NCI-H1694 (cell line): ENCODE measurements at regions not wholly inside any gene's neighbourhood (a gene's known extent, or its start where the extent isn't known, plus 50 kb on each side); places are given as distances from the start of the nearest gene placed in this dataset.

Source experiments
- DNase-seq: peaks from one replicate; lab custom pipeline; 2025; lab: John Stamatoyannopoulos, UW

- DNase-seq = no peak
These were observed 248.6 kb upstream of the DAPK1 start for GRCh38 chr9:87249029-87249428.

DNA sequence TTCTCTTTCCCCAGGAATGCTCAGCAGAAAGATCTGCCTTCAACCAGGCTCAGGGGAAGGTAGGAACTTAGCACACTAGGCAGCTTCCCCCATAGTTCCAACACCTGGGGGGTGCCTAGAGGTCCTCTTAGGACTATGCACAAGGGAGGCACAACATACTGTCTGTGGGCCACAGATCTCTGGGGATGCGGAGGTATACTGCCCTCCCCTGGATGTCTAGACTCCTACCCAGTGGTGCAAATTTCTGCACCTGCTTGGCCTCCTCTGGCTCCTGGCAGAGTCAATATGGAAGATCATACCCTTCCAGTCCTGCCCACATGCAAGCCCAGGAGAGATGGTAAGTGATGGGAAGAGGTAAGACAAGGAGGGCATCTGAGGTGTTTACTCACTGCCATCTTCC is 247.5 kb upstream of the DAPK1 start:
- no peak for DNase-seq

GRCh38 chr9:87255431-87256155 is 242.1 kb upstream of the DAPK1 start:
- no peak for DNase-seq

DNA sequence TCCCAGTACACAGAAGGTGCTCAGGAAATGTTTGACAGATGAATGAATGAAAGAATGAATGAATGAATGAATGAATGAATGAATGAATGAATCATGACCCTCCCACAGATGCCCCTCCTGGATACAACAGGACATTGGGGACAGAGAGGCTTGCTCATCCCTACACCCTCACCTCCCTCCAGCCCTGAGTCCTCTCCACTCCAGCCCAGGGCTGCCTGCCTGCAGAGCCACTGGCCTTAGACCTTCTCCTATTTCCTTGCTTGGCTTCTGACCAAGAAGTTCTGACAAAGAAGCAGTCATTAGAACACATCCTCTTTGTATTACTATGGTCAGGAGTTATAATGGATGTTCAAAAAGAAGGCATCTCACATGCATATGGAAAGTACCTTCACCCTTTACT is 240.7 kb upstream of the DAPK1 start:
- no peak for DNase-seq

DNA sequence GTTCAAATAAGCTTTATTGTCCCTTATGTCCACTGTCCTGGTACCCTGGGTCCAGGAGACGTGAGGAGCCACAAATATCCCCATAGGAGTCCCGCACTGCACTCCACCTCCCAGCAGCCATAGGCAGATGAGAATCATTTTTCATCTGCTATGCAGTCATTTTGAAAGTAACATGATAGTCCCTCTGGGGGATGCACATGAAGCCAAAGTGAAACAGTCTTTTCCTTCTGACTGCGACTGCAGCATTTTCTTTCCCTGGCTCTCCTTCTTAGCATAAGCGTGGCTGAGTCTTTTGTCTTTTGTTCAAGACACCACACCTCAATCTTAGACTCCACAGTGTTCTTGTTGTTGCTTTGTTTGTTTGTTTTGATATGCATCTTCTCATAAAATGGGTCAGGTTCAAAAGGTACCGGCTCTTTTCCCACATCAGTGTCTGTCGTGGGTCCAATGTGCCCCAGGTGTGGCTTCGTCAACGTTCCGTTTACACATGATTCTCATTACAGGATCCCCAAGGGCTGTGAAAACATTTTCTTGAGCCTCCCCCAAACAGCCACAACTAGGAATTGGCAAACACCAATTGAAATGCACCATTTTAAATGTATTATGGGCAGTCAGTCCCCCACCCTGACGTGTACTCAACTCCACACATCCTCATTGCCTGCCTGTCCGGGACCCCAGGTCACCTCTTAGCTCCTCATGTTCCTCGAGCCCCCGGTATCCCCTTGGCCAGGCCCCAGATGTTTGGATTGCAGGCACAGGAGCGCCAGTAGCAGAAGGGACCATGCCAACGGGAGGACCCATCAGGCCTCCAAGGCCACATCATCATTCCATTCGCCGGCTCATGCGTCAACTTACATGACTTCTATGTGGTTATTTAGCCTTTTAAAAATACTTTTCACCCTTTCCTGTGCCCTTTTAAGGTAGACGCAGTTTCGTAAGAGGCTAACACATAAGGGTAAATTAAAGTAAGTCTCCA is 237.8 kb upstream of the DAPK1 start:
- DNase-seq = no peak

DNA sequence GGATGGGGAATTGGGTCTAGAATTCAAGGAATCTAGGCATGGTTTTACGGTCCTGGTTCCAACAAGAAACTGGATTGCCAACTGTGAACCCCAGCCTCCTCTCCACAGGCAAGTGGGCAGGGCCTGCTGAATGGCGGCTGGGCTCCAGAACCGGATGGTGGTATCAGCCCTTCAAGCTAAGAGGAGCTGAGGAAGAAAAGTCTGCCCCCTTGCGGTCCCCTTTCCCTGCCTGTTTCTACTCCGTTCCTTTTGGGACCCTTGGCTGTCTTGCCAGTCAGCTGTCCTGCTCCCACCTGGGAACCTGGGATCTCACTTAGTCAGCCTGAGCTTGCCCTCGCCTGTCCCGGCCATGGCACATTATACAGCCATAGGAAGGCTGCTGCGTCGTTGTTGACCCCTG is 234.4 kb upstream of the DAPK1 start:
- DNase-seq = no peak

DNA sequence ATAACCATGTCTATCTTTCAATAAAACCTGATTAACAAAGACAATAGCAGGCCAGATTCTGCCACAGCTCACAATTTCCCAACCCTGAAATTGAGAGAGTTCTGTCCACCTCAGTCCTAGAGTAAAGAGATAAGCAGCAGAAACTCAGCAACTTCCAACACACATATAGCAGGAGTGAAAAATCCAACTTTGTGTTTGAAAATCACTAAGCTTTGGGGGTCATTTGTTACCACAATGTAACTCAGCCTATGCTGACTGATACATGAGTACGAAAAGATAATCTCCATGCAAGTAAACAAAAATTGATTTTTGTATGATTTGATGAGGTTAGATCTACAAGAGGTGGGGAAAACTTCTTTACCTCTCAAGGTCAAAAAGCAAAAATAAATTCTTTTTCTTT is 231.0 kb upstream of the DAPK1 start:
- no peak for DNase-seq

- DNase-seq = no peak
These were observed 230.2 kb upstream of the DAPK1 start for GRCh38 chr9:87267251-87268070.

- DNase-seq = no peak
These were observed 228.1 kb upstream of the DAPK1 start for GRCh38 chr9:87269296-87270176.

DNA sequence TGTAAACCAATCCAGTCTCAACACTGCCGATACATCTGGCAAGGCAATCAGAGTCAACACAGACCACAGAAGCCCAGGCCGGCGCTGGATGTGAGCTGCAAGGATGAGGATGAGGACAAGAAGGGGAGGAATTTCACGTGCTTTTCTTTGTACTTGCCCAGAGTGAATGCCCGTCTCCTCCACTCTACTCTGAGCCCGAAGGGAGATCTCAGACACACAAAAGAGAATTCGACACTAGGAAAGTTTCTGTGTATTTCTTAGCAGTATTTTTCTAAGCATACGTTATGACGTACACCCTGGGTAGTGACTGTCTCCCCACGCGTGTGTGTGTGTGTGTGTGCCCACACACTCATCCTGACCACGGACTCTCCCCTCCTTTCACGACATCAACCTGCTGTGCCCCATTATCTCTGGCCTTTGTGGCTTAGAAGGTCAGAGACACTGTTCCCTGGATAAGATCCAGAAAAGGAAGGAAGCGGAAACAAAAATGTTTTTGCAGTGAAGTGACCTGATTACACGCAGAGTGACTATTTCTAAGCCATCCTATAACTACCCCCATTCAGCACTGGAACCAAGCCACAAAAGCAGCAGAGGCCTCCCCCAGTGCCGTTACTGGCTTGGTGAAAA is 227.3 kb upstream of the DAPK1 start:
- DNase-seq = no peak

DNA sequence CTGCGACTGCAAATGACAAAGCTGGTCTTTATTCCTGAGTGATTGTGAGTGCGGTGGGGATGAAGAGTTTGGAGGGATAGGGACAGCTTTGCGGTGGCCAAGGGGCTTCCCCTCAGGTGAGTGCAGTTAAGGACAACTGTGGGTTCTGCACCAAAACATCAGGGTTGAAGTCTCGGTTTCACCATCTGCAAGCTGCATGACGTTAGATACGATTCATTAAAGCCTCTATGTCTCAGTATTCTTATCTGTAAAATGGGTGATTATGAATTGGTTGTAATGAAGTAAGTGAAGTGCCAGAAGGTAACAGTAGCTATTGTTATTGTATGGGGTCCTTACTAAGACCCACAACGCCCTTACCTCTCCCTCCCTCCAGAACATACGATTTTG is 226.8 kb upstream of the DAPK1 start:
- no peak for DNase-seq

GRCh38 chr9:87271696-87272477 is 225.8 kb upstream of the DAPK1 start:
- DNase-seq = no peak

GRCh38 chr9:87275047-87275725 is 222.5 kb upstream of the DAPK1 start:
- no peak for DNase-seq

DNA sequence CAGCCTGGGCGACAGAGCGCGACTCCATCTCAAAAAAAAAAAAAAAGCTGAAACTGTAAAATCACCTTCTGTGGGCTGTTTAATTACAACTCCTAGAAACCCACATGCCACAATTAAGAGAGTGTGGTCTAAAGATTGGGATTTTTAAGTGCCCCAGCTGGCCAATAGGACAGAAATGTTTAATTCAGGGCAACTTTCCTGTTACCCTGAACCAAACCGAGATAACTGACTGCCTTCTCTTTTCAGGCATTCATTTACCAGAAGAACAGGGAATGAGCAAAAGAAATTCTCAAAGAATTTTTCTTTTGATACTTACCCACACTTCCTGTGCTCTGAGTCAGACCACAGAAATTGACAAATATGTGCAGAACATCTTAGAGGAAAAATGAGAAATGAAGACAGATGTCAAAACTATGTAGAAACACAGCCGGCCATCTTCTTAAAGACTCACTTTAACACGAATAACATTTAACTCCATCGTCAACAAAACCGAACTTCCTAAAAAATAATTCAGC is 221.3 kb upstream of the DAPK1 start:
- DNase-seq = no peak

- DNase-seq = no peak
These were observed 220.8 kb upstream of the DAPK1 start for GRCh38 chr9:87276851-87277261.

GRCh38 chr9:87277346-87277745 is 220.3 kb upstream of the DAPK1 start:
- DNase-seq = no peak

DNA sequence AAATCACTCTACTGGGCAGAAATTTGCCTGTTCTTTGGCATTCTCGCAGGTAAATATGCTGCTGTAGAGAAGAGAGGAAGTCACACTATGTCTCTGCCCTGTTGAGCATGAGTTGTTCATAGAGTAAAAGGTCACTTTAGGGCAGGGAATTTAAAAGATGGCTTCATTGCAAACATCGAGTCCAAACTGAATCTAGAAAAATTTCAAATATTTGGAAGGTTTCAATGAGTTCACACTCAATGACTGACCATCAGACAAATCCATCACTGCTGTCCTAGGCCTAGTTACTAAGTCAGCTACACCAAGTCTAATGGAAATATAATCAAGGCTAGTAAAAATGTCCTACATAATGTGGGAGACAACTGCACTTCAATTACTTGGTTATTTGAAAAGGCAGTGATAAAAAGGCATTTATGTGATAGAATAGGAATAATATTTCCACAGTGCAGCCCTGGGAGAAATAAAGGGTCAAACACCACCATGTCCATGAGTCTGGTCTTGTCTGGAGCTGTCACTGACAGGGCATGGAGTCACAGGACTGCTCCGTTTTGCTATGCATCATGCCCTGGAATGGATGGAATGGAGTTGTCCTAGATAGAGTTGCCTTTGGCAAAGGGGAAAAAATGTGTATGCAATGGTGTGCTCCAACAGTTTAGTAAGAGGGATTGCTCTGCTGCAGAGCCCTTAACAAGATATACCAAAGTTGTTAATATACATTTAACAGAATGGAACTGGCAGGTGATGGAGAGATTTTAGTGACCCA is 218.5 kb upstream of the DAPK1 start:
- DNase-seq = no peak

DNA sequence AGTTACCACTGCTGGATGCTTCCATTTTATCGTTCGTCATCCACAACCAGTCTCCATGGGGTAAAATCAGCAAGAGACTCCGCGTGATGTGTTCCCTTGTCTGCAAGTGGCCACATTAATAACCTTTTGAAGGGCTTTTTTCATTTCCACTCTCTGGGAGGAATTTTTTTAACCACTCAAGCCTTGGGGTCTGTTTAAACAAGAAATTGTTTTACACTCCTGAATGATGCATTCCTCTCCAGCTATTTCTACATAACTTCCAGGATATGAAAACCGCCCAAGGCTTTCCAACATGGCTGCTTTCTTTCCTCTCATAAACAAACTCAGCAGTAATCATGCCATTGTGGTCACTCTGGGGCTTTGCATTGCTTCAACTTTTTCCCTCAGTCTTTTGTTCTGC is 217.2 kb upstream of the DAPK1 start:
- no peak for DNase-seq

GRCh38 chr9:87282538-87282937 is 215.1 kb upstream of the DAPK1 start:
- DNase-seq = no peak
